ENCODE measurements at regions not wholly inside any gene's neighbourhood (a gene's known extent, or its start where the extent isn't known, plus 50 kb on each side); places are given as distances from the start of the nearest gene placed in this dataset.
A peak's percentile ranks its signal among the peaks of the same experiment; 100 is the strongest.

DNA sequence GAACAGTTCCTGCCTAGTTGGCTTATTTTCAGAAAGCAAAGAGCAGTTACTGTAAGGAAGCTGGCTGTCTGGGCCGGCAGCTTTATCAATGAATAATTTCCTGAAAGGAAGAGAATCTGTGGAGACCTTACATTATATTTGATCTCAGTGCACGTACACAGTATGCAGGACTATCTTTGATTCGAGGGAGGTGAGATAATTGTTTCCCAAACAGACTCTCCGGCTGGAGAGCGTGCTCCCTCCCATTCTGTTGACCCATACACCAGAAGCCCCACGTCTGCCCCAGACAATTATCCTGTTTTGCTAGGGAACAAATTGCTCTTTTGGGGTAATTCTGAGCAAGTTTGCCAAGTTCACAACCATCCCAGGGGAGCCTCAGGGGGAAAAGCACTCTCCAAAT, 1115.0 kb downstream of the VRK1 start:
- no peak for DNase-seq

DNA sequence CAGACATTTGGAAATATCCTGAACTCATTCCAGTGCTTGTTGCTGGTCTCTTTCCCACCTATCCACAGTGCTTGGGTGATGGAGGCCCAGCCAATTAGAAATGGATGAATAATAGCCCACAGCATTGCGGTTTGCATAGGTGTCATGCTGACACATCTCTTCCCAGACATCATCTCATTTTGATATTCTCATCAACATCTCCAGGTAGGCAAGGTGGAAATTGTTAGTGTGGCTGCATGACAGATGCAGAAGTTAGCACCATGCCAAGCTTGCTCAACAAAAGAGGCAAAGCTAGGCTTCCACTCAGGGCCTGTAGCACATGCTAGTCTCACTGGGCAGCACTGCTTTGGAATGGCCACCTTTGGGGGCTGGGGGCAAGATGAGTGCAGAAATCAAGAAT, 1118.9 kb downstream of the VRK1 start:
- no peak for DNase-seq

DNA sequence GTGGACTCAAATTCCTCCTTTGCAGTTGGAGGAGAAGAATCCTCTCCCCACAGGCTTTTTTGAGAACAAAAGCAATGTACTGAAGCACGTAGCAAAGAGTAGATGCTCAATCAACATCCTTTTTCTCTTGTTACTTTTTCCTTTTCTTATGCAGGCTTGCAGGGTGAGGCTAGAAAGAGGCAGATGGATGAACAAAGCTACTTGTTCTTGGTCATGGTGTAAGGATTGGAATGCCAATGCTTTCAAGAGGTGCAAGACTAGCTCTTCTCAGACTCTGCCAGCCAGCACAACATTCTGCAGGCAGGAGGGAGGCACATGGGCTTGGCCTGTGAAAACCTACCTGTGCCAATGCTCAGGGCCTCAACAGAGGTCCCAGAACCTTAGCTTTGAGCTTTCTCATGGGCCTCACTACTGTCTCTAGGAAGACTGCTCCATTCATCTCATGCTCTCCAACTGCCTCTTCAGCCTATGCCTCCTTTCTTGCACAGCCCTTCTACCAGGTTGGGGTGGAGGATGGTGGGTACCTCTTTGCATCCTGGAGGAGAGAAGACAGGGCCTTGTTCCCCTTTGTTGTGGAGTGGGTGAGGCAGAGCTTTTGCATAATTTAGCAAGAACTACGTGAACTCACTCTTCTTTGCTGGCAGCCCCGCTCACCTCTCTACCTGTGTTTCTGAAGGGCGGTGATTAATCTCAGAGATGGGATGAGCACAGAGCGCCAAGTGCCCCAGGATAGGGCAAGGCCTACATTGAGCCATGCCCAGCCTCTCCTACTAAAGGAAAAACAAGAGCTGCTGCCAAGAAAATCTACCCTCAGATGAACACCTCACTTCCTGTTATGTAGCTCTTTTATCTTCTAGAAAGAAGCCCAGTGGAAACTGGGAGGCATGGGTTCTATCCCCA, 1119.7 kb downstream of the VRK1 start:
- DNase-seq = no peak

DNA sequence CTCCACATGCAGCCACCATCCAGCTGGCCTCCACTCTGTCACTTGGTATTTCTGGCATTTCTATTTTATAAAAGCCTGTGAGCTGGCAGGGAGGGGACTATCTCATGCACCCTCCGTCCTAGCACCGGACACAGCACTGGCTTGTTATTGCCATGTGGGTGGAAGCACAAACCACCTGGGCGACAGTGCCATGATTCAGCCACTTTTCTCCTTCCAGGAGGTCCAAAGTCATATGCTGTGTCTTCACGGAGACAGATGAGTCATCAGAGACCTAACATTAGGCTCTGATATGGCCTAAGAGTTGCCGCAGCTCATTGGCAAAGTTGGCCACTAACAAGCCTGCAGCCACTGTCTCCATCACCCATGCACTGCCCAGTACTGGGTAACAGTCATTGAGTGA, 1123.0 kb downstream of the VRK1 start:
- DNase-seq = no peak

DNA sequence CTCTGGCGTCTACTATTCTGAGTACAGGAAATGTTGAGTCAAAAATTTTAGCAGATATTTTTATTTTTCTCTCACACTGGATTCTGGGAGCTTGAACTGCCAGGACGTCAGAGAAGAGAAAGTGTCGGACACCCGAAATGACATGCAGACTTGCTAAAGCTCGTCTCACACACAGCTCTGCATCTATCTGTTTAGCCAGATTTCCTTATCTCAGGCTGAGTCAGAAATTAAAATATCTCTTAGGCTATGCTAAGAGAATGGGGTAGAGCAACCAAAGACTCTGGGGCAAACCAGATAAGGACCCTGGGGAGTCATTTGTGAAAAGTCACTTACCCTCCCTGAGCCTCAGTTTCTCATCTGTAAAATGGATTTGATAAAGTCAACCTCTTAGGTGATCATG, 1124.1 kb downstream of the VRK1 start:
- no peak for DNase-seq

DNA sequence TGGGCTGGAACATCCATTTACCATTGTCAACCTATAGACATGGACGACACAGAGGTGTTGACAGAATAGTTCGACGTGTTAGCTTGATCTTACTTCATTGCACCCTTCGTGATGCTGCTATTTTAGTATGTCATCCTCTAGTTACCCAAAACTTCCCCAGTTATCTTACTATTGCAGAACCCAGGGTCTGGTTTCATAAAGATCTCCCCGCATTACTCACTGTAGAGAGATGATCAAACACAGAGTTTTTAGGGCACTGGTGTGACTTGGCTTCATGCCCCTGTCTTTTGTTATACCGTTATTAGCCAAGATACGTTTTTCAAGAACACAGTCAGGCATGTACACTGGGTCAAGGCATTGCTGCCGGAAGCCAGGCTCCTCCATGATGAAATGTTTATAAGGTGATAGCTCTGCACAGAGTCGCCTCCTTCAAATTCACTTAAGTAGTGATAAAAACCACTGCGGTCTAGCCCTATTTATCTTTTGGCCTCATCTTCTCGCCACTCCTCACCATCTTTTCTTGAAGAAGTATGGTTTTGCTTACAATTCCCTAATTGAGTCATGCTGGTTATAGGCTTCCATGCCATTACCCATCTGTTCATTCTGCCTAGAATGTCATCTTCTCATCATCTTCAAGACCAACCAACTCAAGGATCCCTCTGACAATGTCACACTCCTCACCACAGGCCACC, 1127.9 kb downstream of the VRK1 start:
- no peak for DNase-seq

DNA sequence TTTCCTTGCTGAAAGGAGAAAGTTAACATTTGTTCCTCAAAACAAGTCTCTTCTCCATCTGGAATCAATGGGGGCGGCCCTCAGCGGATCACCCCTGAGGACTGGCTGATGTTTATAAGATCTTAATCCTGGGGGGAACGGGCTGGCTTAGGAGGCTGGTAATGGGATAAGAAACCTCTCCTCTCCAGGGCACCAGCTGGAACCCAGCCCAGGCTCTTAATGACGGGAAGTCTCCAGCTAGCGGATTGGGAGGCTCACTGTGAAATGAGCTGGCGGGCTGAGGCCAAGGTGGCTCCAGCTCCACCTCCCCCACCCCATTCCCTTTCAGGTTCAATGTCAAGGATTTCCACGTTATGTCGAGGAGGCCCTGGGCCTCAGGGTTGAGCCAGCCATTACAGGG, 1133.0 kb downstream of the VRK1 start:
- DNase-seq = no peak

DNA sequence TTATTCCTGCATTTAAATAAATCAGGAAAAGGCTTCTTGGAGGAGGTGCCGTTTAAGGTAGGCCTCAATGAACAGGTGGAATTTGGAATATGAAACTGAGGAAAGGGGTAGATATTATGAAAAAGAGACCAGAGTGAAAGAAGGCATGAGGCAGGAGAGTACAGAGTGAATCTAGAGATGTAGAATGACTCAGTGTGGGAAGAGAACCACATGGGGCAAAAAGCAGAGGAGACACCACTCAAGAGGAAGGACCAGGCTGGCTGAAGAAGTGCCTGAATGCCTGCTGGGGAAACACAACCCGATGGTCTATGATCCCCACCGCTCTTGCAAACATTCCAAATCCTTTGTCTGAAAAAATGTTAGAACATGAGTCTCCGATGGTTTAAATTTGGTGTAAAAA, 1134.1 kb downstream of the VRK1 start:
- DNase-seq = no peak

DNA sequence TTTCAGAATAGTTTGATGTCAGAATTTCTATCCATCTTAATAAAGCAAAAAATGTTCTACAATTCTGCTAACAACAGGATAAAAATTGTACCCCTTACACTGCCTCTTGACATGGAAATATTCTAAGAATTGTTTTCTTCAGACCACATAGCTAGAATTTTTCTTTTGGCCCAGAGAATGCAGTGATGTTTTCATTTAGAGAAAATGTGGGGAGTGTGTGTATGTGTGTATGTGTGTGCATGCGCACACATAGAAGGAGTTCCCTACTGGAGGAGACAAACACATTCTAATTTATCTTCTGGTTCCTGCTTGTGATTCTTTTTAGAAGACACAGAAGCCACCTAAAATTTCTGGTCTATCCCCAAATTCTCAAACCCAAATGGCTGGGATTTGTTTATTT, 1145.7 kb downstream of the VRK1 start:
- DNase-seq = no peak

DNA sequence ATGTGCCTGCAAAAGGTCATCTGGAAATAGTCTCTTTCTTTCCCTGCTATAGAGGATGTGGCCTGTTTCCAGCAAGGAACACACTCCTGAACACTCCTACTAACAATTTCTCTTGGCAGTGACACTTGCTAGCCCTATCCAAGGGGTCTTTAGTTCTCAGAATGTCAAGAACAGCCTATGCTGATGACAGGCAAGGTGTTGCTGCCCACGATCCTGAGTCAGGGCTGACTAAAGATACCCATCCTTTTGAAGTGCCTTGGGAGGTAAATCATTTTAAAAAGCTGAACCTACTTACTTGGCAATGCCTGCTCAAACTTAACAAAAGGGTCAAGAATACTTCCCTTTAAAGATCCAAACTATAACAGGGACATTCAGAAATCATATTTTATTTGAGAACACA, 1146.4 kb downstream of the VRK1 start:
- no peak for DNase-seq

DNA sequence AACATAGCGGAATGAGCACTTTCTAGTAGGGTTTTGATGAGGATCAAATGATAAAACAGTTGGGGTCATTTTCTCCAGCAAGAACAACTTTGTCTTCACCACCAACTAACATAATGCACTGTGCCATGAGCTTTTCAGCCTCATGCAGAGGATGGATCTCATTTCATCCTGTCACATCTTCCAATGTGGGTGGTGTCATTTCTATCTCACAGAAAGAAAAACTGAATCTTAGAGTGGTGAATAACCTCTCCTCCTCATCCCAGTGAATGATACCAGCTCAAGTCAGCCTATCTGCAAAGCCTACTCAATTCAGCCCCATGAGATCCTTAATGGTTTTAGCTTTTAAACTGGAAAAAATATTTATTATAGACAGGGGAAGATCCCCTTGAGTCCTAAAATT, 1147.2 kb downstream of the VRK1 start:
- no peak for DNase-seq

DNA sequence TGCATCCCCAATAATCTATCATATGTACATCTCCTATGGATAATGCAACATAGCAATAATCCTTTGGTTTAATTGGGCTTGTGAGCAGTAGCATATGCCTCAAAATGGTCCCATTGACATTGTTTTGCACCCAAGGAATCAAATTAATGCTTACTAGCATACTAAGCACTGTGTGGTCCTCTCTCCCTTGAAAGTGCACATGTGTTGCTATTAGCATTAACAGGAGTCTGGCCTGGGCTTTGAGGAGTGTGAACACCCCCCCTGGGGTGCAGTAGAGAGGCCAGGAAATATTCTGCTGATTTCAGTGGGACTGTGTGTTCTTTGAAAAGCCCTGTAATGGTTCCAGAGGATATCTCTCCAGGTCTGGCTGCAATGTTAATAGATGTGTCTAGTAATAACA, 1148.4 kb downstream of the VRK1 start:
- no peak for DNase-seq

DNA sequence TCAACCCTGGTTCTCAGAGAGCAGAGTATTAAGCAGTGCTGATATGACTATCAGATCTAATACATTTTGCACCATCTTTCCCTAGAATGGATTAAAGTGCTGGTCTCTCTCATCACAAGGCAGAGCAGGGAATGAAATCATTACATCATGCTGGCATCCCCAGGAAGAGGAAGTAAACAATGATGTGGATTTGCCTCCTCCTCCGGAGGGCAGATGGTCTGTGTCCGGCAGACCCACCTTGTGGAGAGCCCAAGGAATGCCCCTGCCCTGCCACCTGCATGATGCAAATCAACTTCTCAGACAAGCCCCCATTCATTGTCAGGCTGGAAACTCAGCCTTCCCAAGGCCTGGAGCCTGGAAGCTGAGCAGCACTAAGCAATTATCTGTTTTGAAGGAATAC, 1149.1 kb downstream of the VRK1 start:
- no peak for DNase-seq

DNA sequence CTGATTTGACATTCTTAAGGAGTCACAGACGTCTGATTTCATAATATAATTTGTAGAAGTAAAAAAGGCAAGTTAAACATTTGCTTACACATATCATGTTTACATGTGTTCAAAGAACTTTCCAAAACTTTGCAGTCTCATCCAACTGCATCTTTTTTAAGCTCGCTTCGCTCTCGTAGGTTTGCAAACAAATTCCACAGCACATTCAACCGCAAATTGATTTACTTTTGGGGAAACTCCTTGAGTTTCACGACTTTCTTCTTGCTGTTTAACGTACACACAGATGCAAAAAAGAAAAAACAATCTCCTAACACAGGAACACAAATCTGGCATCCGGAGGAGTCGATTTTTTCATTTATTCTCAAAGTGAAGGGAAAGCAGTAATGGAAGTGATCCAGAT, 1149.5 kb downstream of the VRK1 start:
- DNase-seq = no peak

DNA sequence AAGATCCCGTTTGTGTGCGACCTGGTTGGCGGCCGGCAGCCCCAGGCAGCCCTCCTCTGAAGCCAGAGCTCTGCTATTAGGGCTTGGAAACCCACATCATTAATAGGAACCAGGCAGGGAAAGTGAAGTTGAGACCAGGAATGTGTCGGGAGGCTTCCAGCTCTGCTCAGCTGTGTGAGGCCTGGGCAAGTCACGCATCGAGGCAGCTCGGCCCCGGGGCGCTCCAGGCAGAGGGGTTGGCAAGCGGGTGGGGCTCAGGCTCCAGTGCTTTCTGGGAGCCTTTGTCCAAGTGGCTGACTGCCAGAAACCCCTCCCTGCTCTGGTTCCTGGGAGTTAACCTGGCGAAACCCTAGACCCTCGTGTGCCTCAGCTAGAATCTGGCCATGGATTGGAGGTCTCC, 1151.7 kb downstream of the VRK1 start:
- DNase-seq = peak; percentile 36

DNA sequence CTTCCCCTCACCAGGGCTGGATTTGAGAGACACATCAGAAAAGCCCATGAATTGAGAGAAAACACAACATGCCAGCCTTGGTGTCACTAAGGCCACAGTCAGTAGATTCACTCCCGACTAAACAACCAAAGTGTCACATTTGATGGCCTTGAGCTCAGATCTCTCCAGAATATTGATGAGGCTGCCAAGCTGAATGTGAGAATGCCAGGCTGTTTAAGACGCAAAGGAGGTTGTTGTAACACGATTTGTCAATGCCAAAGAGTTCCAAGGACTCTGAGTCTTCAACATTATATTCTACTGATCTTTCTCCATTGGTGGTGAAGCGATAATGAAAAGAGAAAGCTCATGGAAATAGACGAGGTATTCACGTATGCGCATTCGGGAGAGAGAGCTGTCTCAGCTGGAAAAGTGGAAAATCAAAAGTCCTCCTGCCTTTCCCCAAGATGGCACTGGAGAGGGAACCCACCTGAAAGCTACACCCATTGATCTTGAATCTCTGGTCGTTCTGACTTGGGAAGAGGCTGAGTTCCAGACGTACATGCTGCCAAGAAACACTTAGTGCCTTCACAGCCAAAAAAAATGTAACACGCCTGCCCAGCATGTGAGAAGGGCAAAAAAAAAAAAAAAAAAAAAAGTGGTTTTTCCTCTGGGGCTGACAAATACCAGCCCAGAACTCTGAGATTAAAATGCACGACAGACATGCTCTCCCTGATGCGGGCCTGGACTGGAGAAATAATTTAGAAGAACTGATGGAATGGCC, 1159.6 kb downstream of the VRK1 start:
- no peak for DNase-seq

DNA sequence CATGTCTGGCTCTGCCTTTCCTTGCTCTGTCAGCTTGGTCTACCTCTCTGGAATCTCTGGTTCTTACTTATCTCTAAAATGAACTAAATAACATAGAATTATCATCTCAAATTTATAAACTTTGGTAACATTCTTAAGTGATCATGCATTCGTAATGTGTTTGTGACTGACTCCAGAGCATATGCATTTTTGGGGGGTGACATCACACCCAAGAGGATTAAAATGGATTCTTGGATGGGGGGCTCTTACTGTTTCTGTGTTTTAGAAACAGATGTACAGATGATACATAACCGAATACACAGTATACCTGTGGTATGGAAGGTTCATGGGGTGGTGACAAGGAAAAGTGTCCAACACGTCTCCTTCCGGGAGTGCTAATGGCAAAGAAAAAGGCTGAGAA, 1162.1 kb downstream of the VRK1 start:
- no peak for DNase-seq

DNA sequence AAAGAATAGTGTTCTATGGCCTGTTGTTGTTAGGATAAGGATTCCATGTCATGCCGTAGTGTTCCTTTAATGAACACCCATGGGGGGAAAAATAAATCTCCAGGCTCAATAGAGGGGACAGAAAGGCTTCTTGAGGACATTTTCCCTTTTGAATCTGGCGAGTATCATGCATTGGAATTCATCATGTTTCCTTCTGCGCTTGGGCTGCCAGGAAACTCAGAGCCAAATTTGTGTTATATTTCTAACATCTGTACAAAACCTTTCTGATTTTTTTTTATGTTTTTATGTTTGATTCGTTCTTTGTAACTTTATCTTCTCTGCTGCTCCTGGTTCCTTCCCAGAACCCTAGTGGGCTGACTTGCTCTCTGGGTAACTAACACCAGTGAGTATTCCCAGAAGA, 1163.3 kb downstream of the VRK1 start:
- no peak for DNase-seq

DNA sequence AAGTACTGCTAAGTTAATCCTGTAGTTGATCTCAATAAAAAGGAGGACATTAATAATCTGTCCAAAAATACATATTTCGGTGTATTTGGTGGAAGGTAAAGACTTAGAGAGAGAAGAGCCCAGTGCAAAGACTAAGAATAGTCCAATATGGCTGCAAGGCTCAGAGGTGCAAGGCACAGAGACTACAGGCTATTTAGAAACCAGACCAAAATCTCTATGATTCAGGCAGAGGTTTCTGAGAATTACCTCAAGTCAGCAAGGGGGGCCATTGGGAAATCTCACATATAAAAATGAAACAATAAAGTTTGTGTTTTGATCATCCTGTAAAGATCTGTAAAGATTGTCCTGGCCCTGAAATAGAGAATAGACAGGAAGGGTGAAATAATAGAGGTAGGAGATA, 1173.0 kb downstream of the VRK1 start:
- no peak for DNase-seq

DNA sequence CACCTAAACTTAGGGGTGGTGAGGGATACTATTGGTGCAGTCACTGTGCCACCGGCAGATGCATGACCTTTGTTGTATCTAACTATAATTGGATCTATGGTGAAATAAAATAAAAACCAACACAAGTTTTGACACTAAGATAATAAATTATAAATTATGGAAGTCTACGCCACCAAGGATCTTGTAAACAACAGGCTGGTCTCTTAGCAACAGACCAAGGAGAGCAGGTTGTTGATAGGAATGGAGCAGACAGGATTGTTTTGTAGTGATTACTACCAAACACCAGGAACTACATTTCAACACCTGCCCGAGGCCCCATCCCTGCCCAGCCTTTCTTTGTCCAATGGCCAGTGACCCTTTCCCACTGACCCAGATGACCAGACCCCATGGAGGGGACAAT, 1178.0 kb downstream of the VRK1 start:
- DNase-seq = no peak

DNA sequence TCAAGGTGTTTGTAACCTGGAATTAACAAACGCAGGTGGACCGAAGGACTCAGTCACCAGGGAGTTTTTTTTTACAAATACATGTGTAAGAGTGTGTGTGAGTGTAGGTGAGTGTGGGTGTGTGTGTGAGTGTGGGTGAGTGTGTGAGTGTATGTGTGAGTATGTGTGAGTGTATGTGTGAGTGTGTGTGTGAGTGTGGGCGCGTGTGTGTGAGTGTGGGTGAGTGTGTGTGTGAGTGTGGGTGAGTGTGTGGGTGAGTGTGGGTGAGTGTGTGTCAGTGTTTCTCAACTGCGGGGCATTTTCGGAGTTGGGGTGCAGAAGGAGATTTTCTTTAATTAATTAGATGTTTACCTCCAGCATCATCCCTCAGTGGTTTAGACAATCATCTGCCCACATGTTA, 1178.8 kb downstream of the VRK1 start:
- DNase-seq = no peak

DNA sequence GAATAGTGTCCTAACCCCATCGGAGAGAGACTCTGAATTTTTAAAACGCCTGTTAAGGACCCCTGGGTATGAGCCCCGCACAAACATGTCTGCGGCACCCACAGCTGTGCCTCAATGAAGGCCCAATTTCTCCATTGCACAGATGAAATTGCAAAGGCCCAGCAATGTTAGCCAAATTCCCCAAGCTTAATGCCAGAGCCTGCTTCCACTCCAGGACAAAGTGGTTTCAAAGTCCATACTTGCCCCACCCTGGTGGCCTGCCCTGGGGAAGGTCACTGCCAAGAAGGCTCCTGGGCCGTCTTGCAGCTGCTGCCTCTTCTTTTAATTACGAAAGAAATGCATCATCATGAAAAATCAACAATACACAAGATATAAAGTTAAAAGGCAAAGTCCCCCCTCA, 1179.7 kb downstream of the VRK1 start:
- no peak for DNase-seq

DNA sequence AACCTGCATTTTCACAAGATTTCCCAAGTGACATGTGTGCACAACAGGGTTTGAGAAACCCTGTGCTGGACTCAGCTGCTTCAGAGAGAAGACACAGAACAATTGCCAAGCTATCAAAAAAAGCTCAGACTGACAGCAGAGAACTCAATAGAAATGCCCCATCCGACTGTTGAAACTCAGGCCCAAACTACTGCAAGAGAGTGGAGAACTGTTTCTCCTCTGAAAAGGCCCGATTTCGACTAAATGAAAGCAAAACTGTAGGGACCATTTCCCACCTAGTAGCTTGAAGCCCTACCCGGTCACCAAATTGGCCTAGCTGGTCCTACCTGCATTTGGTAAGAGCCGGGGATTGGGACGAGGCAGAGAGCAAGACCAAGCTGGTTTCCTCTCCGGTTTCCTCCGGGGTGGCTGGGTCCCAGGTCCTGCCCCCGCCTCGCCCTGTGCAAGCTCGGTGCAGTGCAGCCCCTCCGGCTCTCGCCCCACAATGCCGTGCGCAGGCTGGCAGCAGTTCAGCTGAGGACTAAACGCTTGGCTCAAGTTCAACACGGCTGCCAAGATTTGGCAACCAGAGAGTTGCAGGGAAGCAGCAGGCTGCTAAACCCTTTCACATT, 1180.6 kb downstream of the VRK1 start:
- DNase-seq = peak; percentile 87

All from right hindlimb (tissue), 1 donor.